Thymus (tissue), 11 donors: ENCODE measurements at regions not wholly inside any gene's neighbourhood (a gene's known extent, or its start where the extent isn't known, plus 50 kb on each side); places are given as distances from the start of the nearest gene placed in this dataset.

ENCODE experiments used
- DNase-seq, 9 donors: peaks; one replicate each; pipeline ENCODE4 v3.0.0-alpha.2; 2013; ENCODE audit warnings: low spot score in 9 of 9, low read depth in 6 of 9, missing footprints in 1 of 9
- H3K27ac ChIP-seq, 2 donors: one replicate each; pipeline ENCODE4 v1.5.1; 2013; ENCODE audit warnings: control low read depth in 1 of 2, low read depth in 1 of 2, low read length in 1 of 2, mild to moderate bottlenecking in 1 of 2, moderate library complexity in 1 of 2
- H3K27me3 ChIP-seq, 2 donors: one replicate each; pipeline ENCODE4 v1.5.1; 2013; ENCODE audit warnings: low read length in 1 of 2; ENCODE audit not compliant: control insufficient read depth in 2 of 2, insufficient read depth in 1 of 2
- H3K36me3 ChIP-seq, 2 donors: one replicate each; pipeline ENCODE4 v1.5.1; 2013; ENCODE audit warnings: low read length in 1 of 2, mild to moderate bottlenecking in 1 of 2, moderate library complexity in 1 of 2; ENCODE audit not compliant: control insufficient read depth in 2 of 2, insufficient read depth in 2 of 2
- H3K4me1 ChIP-seq, 2 donors: one replicate each; pipeline ENCODE4 v1.5.1; 2013; ENCODE audit warnings: low read length in 2 of 2; ENCODE audit not compliant: control insufficient read depth in 2 of 2, insufficient read depth in 2 of 2
- H3K4me3 ChIP-seq, 2 donors: one replicate each; pipeline ENCODE4 v1.5.1; 2013; ENCODE audit warnings: low read length in 2 of 2, control low read depth in 1 of 2, mild to moderate bottlenecking in 1 of 2
- H3K9me3 ChIP-seq, 2 donors: one replicate each; pipeline ENCODE4 v1.5.1; 2013; ENCODE audit warnings: low read length in 1 of 2, mild to moderate bottlenecking in 1 of 2; ENCODE audit not compliant: control insufficient read depth in 2 of 2, insufficient read depth in 1 of 2
- WGBS: extraction: QIAGEN DNeasy Blood & Tissue Kit; methylation state at CpG from one replicate; pipeline ENCODE4 v1.1.7; 2013; 5-methylcytosine and 5-hydroxymethylcytosine counted together
- donor health status: healthy.

- WGBS: 74% methylated on average over 2 of the region's 2 CpGs
- DNase-seq: no peak
- no peak overlapping the region for H3K27ac ChIP-seq
- no peaks in the 10 kb centered on the region for H3K27me3 ChIP-seq
- no peaks in the 10 kb centered on the region for H3K4me1 ChIP-seq
- peaks cover 0 to 3% of the 10 kb centered on the region in 2 donors for H3K9me3 ChIP-seq
- H3K36me3 ChIP-seq: no peaks in the 10 kb centered on the region
- no peak overlapping the region for H3K4me3 ChIP-seq
These were observed 436.7 kb downstream of the MEI4 start for GRCh38 chr6:78089531-78089930.

DNA sequence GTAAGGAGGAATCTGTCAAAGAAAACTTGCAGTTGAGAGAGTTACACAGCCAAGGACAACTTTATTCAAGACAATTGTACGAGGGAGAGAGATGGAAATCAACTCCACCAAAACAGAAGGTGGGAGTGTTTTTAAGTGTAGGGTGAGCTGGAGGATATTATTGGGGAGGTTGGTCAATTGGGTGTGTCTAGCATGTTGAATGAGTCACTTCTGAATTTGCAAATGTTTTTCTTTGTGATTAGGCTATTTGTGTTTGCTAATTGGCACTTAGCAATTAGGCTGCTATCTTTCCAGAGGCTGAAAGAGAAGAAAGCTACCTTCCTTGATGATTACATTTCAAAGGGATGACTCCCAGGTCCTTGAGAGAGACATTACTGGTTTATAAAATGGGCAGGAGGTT, 441.1 kb downstream of the MEI4 start:
- 45% methylated on average over 1 of the region's 1 CpG for WGBS
- Histone ChIP-seq H3K4me3 (no peak overlapping the region), H3K27ac (no peak overlapping the region), H3K27me3 (no peaks in the 10 kb centered on the region), H3K36me3 (no peaks in the 10 kb centered on the region), H3K9me3 (no peaks in the 10 kb centered on the region), H3K4me1 (no peaks in the 10 kb centered on the region)
- no peak for DNase-seq

DNA sequence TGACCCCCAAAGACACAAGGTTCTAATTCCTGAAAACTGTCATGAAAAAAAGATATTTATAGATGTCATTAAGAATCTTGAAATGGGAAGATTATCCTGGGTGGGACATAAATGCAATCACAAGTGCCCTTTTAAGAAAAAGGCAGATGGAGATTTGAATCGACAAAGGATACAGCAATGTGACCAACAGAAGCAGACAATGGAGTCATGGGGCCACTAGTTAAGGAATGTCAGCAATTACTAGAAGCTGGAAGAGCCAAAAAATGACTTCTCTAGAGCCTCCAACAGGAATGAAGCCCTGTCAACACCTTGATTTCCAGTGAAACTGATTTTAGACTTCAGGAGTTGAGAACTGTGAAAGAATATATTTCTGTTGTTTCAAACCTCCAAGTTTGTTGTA, 448.5 kb downstream of the MEI4 start:
- Histone ChIP-seq H3K9me3 (no peaks in the 10 kb centered on the region), H3K36me3 (no peaks in the 10 kb centered on the region), H3K4me1 (no peaks in the 10 kb centered on the region), H3K4me3 (no peak overlapping the region), H3K27me3 (no peaks in the 10 kb centered on the region), H3K27ac (no peak overlapping the region)
- WGBS: 87% methylated on average over 1 of the region's 1 CpG
- DNase-seq: no peak

GRCh38 chr6:78110641-78111040, 457.8 kb downstream of the MEI4 start:
- no peaks in the 10 kb centered on the region for H3K4me1 ChIP-seq
- no peak overlapping the region for H3K4me3 ChIP-seq

DNA sequence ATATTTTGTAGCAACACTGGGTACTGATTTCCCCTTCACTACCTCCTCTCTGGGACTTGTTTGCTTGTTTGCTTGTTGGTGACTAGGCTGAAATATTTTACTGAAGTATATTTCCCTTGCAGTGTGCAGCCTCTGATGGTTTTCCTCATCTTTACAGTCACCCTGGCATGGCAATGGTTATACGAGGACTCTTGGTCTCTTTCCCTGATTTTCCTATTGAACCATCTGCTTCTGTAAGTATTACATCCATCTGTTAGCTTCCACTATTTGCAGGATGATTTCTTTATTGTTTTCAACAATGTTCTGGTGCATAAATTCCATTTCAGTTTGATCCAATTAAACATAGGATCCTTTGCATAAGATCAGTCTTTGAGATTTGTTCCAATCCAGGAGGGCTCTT, 465.1 kb downstream of the MEI4 start:
- Histone ChIP-seq H3K27ac (no peak overlapping the region), H3K4me3 (no peak overlapping the region), H3K36me3 (no peaks in the 10 kb centered on the region), H3K27me3 (no peaks in the 10 kb centered on the region), H3K9me3 (peaks cover 1 to 3% of the 10 kb centered on the region in 2 donors), H3K4me1 (no peaks in the 10 kb centered on the region)
- WGBS: 74% methylated on average over 1 of the region's 1 CpG
- no peak for DNase-seq

More at GRCh38 chr6:78110641-78111040, 457.8 kb downstream of the MEI4 start:
- H3K36me3 ChIP-seq: no peaks in the 10 kb centered on the region
- no peak overlapping the region for H3K27ac ChIP-seq
- DNase-seq: no peak
- no peaks in the 10 kb centered on the region for H3K9me3 ChIP-seq
- no peaks in the 10 kb centered on the region for H3K27me3 ChIP-seq

GRCh38 chr6:78131521-78131920, 478.7 kb downstream of the MEI4 start:
- no peak for DNase-seq
- H3K9me3 ChIP-seq: peaks cover 0 to 16% of the 10 kb centered on the region in 2 donors
- H3K4me3 ChIP-seq: no peak overlapping the region
- no peaks in the 10 kb centered on the region for H3K36me3 ChIP-seq
- no peak overlapping the region for H3K27ac ChIP-seq
- 94% methylated on average over 1 of the region's 1 CpG for WGBS
- no peaks in the 10 kb centered on the region for H3K27me3 ChIP-seq
- H3K4me1 ChIP-seq: no peaks in the 10 kb centered on the region

- Histone ChIP-seq H3K4me1 (no peaks in the 10 kb centered on the region), H3K9me3 (peaks cover 0 to 16% of the 10 kb centered on the region in 2 donors), H3K27ac (no peak overlapping the region), H3K4me3 (no peak overlapping the region), H3K27me3 (no peaks in the 10 kb centered on the region), H3K36me3 (no peaks in the 10 kb centered on the region)
- WGBS: 86% methylated on average over 8 of the region's 8 CpGs
- no peak for DNase-seq
These were observed 480.0 kb downstream of the MEI4 start for GRCh38 chr6:78132671-78133410.

DNA sequence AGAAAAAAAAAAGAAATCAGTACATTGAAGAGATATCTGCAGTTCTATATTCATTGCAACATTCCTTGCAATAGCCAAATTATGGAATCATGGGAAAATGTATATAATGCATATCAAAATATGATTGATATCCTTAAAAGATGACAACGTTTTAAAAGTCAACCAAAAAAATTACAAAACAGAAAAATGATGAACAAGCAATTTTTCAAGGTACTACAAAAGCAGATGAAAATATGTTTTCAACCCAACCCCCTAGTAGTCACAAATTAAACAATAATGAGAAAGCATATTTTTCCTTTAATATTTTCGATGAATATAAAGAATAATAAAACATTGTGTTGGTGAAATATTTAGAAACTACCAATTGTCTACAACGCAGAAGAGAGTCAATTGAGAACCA, 497.6 kb downstream of the MEI4 start:
- WGBS: 75% methylated on average over 3 of the region's 3 CpGs
- no peak for DNase-seq

DNA sequence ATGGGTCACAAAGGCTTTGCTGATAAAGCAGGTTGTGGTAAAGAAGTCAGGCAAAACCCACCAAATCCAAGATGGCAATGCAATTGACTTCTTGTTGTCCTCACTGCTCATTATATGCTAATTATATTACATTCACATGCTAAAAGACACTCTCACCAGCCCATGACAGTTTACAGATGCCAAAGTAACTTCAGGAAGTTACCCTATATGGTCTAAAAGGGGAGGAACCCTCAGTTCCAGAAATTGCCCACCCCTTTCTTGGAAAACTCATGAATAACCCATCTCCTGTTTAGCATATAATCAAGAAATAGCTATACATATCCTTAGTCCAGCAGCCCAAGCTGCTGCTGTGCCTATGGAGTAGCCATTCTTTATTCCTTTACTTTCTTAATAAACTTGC, 501.1 kb downstream of the MEI4 start:
- Histone ChIP-seq H3K27me3 (no peaks in the 10 kb centered on the region), H3K4me1 (no peaks in the 10 kb centered on the region)

More for the DNA sequence above, 497.6 kb downstream of the MEI4 start:
- no peak overlapping the region for H3K4me3 ChIP-seq
- no peak overlapping the region for H3K27ac ChIP-seq
- H3K9me3 ChIP-seq: no peaks in the 10 kb centered on the region
- no peaks in the 10 kb centered on the region for H3K36me3 ChIP-seq
- H3K4me1 ChIP-seq: no peaks in the 10 kb centered on the region
- H3K27me3 ChIP-seq: no peaks in the 10 kb centered on the region

More for the DNA sequence above, 501.1 kb downstream of the MEI4 start:
- no peak for DNase-seq
- no peaks in the 10 kb centered on the region for H3K36me3 ChIP-seq
- no peaks in the 10 kb centered on the region for H3K9me3 ChIP-seq
- H3K4me3 ChIP-seq: no peak overlapping the region
- no peak overlapping the region for H3K27ac ChIP-seq
